Type B pancreatic cell (in vitro differentiated cells): ENCODE measurements at regions not wholly inside any gene's neighbourhood (a gene's known extent, or its start where the extent isn't known, plus 50 kb on each side); places are given as distances from the start of the nearest gene placed in this dataset.

Source experiments
- DNase-seq: peaks from one replicate; pipeline ENCODE4 v3.0.0; 2021; ENCODE audit warnings: mixed read lengths; ENCODE audit not compliant: unreplicated experiment; ENCODE audit errors: extremely low spot score
- H3K27ac Mint-ChIP-seq: 2 replicates; pipeline ENCODE4 v1.8.0; 2021; ENCODE audit warnings: mild to moderate bottlenecking, mixed read lengths
- H3K27me3 Mint-ChIP-seq: 2 replicates; pipeline ENCODE4 v1.8.0; 2021; ENCODE audit warnings: mixed read lengths
- H3K36me3 Mint-ChIP-seq: 2 replicates; pipeline ENCODE4 v1.8.0; 2021; ENCODE audit warnings: mixed read lengths
- H3K4me1 Mint-ChIP-seq: one replicate; pipeline ENCODE4 v1.8.0; 2021; ENCODE audit warnings: mixed read lengths; ENCODE audit not compliant: unreplicated experiment
- H3K4me3 Mint-ChIP-seq: 2 replicates; pipeline ENCODE4 v1.8.0; 2021; ENCODE audit warnings: mild to moderate bottlenecking, mixed read lengths
- H3K9me3 Mint-ChIP-seq: 2 replicates; pipeline ENCODE4 v1.8.0; 2021; ENCODE audit warnings: mixed read lengths
- TF ChIP-seq, protein P1 (sequence below): fragments of 200-600 bp; sonication (generic); conservative IDR thresholded peaks from 2 replicates; pipeline ENCODE4 v1.5.0; 2021; ENCODE audit warnings: antibody characterized with exemption, mild to moderate bottlenecking

DNA sequence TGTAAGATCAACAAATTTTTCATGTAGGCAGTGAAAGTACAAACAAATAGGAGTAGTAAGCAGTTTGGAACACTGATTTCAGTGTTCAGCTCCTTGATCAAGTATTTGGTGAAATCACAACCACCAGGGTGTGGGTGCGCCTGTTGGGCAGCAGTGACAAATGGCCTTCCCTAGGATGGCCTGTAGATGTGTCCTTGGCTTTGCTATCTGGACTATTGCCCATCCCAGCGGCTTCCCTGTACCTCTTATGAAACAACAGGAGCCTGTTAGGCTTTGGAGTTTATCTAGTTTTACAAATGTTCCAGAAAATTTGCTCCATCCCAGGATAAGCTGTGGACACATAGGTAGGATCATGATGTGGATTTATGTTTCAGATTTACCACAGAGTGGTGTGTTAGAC is 216.8 kb upstream of the FAT1 start:
- H3K4me1 Mint-ChIP-seq: peaks cover 20% of the 10 kb centered on the region
- TF ChIP-seq, protein P1, sequence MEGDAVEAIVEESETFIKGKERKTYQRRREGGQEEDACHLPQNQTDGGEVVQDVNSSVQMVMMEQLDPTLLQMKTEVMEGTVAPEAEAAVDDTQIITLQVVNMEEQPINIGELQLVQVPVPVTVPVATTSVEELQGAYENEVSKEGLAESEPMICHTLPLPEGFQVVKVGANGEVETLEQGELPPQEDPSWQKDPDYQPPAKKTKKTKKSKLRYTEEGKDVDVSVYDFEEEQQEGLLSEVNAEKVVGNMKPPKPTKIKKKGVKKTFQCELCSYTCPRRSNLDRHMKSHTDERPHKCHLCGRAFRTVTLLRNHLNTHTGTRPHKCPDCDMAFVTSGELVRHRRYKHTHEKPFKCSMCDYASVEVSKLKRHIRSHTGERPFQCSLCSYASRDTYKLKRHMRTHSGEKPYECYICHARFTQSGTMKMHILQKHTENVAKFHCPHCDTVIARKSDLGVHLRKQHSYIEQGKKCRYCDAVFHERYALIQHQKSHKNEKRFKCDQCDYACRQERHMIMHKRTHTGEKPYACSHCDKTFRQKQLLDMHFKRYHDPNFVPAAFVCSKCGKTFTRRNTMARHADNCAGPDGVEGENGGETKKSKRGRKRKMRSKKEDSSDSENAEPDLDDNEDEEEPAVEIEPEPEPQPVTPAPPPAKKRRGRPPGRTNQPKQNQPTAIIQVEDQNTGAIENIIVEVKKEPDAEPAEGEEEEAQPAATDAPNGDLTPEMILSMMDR: no peak
- H3K4me3 Mint-ChIP-seq: no peak overlapping the region
- no peak for DNase-seq
- H3K9me3 Mint-ChIP-seq: no peaks in the 10 kb centered on the region
- H3K36me3 Mint-ChIP-seq: no peaks in the 10 kb centered on the region
- peaks cover 5% of the 10 kb centered on the region for H3K27me3 Mint-ChIP-seq
- no peak overlapping the region for H3K27ac Mint-ChIP-seq

DNA sequence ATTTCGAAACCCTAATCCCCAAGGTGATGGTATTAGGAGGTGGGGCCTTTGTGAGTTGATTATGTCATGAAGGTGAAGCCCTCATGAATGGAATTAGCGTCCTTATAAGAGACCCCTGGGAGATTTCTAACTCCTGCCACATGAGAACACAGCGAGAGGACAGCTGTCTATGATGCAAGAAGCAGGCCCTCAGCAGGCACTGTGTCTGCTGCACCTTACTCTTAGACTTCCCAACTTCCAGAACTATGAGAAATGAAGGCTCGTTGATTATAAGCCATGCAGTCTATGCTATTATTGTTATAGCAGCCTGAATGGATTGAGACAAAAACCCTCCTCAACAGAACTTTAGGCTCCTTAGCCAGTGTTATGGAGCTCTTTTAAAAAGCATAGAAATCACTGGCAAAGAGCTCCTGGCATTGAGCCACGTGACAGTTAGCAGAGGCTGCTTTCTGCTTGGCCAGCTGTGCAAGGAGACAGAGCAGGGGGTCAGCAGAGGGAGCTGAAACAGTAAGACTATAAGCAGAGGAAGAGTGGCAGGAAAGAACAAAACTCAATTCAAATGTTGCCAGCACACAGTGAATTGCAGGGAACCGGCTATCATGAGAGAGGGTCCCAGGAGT is 219.2 kb upstream of the FAT1 start:
- DNase-seq: no peak
- Mint-ChIP-seq H3K36me3 (no peaks in the 10 kb centered on the region), H3K4me1 (peaks cover 18% of the 10 kb centered on the region), H3K4me3 (no peak overlapping the region), H3K9me3 (no peaks in the 10 kb centered on the region), H3K27ac (no peak overlapping the region), H3K27me3 (peaks cover 9% of the 10 kb centered on the region)
- TF ChIP-seq, protein P1: no peak

DNA sequence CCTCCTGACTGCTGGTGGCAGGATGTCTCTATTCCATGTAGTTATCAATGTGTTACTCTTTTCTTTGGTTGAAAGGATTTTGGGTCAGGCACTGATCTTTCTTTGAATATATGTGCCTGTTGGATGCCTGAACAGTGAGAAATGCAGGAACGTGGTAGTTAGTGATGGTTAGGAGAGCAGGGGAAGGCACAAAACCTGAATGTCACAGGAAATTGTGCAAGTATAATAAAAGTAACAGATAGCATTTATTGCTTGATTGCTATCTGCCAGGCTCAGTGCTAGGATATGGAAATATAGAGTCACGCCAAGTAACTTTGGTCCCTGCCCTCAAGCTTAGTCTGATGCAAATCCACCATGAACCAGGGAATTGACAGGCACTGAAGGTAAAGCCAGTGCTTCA is 219.8 kb upstream of the FAT1 start:
- no peak overlapping the region for H3K4me3 Mint-ChIP-seq
- H3K4me1 Mint-ChIP-seq: peaks cover 20% of the 10 kb centered on the region
- H3K27ac Mint-ChIP-seq: no peak overlapping the region
- H3K27me3 Mint-ChIP-seq: peaks cover 13% of the 10 kb centered on the region
- TF ChIP-seq, protein P1: no peak
- no peaks in the 10 kb centered on the region for H3K9me3 Mint-ChIP-seq
- H3K36me3 Mint-ChIP-seq: no peaks in the 10 kb centered on the region
- DNase-seq: no peak

DNA sequence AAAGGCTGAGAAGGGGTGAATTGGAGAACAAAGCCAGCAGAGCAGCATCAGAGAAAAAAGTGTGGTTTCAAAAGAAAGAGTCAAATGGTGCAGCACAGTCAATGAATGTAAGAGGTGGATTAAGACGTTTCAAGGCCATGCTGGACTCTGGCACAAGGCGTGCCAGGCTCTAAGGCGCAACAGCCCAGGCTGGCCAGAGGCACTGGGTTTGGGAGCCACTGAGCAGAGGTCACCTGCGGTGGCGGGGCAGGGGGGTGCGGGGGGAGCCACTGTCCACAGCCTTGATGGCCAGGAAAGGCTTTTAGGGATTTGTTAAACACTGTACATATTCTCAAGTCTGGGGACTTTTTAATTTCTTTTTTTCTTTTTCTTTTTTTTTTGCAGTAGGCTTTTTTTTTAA is 222.5 kb upstream of the FAT1 start:
- Mint-ChIP-seq H3K4me1 (peaks cover 26% of the 10 kb centered on the region), H3K9me3 (no peaks in the 10 kb centered on the region), H3K27ac (no peak overlapping the region), H3K4me3 (no peak overlapping the region), H3K36me3 (no peaks in the 10 kb centered on the region), H3K27me3 (peaks cover 16% of the 10 kb centered on the region)
- TF ChIP-seq, protein P1: no peak
- DNase-seq: no peak

DNA sequence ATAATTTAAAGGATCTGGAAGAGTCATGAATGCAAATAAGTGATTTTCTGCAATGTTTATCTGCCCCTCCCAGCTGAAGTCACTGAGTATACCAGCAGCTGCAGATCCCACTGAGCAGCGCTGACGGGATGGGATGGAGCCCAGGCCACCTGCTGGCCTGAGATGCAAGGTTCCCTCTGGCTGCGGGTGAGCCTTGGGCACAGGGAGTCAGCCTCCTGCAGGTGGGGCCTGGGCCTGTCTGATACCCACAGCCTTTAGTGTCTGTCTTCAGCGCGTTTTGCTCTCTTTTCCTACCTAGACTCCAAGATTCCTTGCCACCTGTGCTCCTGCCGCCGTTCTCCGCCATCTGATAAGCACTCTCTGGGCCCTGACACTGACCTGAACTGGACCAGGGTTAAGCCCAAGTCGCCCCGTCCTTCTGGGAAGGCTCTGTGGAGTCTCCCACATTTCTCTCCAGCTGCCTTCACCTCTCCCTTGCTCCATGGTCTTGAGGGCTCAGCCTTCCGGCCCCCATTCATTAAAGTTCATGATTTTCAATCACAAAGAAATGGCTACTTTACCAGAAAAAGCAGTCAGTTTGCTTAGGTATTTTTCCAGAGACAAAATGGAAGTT is 223.1 kb upstream of the FAT1 start:
- peaks cover 26% of the 10 kb centered on the region for H3K4me1 Mint-ChIP-seq
- H3K27ac Mint-ChIP-seq: no peak overlapping the region
- no peaks in the 10 kb centered on the region for H3K36me3 Mint-ChIP-seq
- peaks cover 16% of the 10 kb centered on the region for H3K27me3 Mint-ChIP-seq
- no peak overlapping the region for H3K4me3 Mint-ChIP-seq
- no peaks in the 10 kb centered on the region for H3K9me3 Mint-ChIP-seq
- DNase-seq: no peak
- TF ChIP-seq, protein P1: peak; percentile 60
